IPS-15b (cell line): ENCODE measurements at regions not wholly inside any gene's neighbourhood (a gene's known extent, or its start where the extent isn't known, plus 50 kb on each side); places are given as distances from the start of the nearest gene placed in this dataset.

Experiments used
- H3K27me3 ChIP-seq: one replicate; pipeline ENCODE4 v1.6.1; 2013; ENCODE audit warnings: low read length; ENCODE audit not compliant: control insufficient read depth, insufficient read depth
- H3K36me3 ChIP-seq: one replicate; pipeline ENCODE4 v1.6.1; 2013; ENCODE audit warnings: low read length; ENCODE audit not compliant: control insufficient read depth, insufficient read depth
- H3K4me1 ChIP-seq: one replicate; pipeline ENCODE4 v1.6.1; 2013; ENCODE audit warnings: mild to moderate bottlenecking, low read length; ENCODE audit not compliant: control insufficient read depth, insufficient read depth
- H3K4me3 ChIP-seq: one replicate; pipeline ENCODE4 v1.5.1; 2013; ENCODE audit warnings: low read depth, low read length
- H3K9ac ChIP-seq: one replicate; pipeline ENCODE4 v1.6.1; 2013; ENCODE audit warnings: low read depth, mild to moderate bottlenecking, low read length
- H3K9me3 ChIP-seq: one replicate; pipeline ENCODE4 v1.6.1; 2013; ENCODE audit warnings: mild to moderate bottlenecking, low read length; ENCODE audit not compliant: control insufficient read depth, insufficient read depth

- no peaks in the 10 kb centered on the region for H3K27me3 ChIP-seq
Observed at GRCh38 chr4:1577822-1578217, 106.3 kb downstream of the FAM53A start.

DNA sequence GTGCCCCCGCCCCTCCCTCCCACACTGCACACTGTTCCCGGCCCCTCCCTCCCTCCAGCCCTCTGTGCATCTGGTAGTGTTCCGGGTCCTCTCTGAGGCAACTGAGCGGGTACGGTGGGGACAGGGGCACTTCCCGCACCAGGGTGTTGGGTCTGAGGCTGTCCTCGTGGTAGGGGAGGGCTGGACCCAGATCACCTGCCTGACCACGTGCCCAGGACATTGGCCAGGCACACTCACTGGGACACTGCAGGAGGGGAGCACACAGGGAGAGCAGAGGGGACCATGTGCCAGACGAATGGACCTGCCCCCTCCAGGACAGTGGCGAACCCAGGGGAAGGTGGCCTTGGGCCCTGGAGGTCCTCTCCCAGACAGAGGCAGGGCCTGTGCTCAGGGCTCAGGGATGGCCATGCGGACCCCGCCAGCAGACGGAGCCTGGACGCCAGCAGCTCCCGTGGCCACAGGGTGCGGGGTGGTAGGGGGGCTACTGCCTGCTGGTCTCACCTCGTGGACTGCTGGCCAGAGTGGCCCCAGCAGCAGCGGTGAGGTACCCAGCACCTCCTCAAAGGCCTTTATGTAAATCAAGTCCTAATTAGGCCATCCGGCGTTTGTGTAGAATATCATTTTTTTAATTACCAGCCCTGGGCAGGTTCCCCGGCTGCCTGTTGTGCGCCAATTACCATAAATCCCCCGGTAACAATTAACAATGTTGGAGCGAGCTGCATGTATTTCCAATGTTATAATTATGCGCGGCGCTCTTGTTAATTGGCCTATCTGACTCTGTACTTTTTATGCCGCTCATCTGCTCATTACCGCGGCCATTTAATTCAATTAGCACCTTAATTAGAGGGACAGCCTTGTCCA is 106.9 kb downstream of the FAM53A start:
- Histone ChIP-seq H3K27me3 (no peaks in the 10 kb centered on the region), H3K9ac (no peak overlapping the region), H3K4me1 (peaks cover 2% of the 10 kb centered on the region), H3K4me3 (no peak overlapping the region), H3K36me3 (no peaks in the 10 kb centered on the region), H3K9me3 (no peaks in the 10 kb centered on the region)

More at GRCh38 chr4:1577822-1578217, 106.3 kb downstream of the FAM53A start:
- no peak overlapping the region for H3K4me3 ChIP-seq
- no peaks in the 10 kb centered on the region for H3K9me3 ChIP-seq
- H3K9ac ChIP-seq = no peak overlapping the region
- no peaks in the 10 kb centered on the region for H3K36me3 ChIP-seq
- H3K4me1 ChIP-seq = peaks cover under 1% of the 10 kb centered on the region

DNA sequence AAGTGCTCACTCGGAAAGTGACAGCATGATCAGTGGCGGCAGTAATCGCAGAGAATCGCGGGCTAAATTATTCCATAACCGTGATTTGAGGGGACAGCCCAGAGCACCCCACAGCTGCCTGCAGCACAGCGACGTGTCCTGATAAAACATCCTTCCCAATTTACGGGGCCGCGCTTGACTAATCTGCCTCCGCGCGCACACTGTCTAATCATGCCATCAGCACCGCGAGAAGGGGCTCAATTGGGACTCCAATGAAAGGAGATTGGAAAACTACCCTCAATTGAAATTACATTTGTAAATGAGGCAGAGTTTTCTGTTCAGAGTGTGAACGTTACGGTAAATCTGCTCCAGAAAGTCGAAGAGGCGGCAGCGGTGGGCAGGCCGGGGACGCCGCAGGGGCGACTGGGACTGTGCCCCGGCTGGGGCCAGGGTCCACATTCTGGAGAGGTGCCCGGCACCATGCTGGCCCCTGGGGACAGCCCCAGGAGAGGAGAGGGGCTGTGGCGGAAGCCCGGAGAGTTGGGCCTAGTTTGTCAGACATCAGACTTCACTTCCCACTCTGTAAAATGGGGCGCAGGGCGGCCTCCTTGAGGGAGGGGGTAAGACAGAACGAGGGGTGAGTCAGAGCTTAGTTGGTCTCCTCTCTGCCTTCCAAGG is 107.7 kb downstream of the FAM53A start:
- peaks cover 6% of the 10 kb centered on the region for H3K4me1 ChIP-seq
- H3K9ac ChIP-seq = no peak overlapping the region
- H3K36me3 ChIP-seq = no peaks in the 10 kb centered on the region
- no peak overlapping the region for H3K4me3 ChIP-seq
- H3K9me3 ChIP-seq = no peaks in the 10 kb centered on the region
- no peaks in the 10 kb centered on the region for H3K27me3 ChIP-seq

GRCh38 chr4:1575418-1576303 is 108.5 kb downstream of the FAM53A start:
- Histone ChIP-seq H3K4me3 (no peak overlapping the region), H3K36me3 (no peaks in the 10 kb centered on the region), H3K9me3 (no peaks in the 10 kb centered on the region), H3K9ac (no peak overlapping the region), H3K27me3 (no peaks in the 10 kb centered on the region), H3K4me1 (peaks cover 6% of the 10 kb centered on the region)

DNA sequence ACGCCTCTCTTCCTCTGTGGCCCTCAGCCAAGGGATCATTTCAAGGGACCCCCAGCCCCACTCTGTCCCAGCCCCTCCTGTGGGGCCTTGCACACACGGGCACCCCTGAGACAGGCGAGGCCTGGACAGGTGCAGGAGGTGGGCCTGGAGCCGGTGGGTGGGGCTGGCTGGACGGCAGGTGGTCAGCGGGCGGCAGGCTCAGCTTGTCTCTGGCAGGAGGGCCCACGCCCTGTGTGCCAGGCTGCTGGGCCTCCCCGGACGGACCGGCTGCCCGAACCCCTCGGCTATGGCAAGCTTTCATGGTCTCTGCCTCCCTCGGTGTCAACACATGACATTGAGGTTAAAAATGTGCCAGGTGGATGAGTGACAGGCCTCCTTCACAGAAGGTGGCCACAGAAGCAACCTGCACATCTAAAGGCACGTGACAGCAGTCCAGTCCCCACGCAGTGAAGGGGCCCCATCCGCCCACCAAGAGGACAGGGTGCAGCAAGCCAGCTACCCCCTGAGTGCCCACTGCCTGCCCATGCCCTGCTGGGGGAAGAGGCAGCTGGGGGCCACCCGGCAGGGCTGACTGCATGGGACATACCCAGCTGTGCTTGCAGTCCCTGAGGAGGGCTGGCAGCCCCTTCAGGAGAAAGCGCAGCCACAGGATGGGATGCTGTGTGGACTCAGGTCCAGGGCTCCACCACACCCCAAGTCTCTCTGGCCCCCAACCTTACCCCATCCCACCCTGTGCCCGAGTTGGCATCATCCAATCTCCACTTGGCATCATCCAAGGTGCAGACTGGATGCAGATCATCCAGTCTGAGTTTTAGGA is 109.3 kb downstream of the FAM53A start:
- H3K9ac ChIP-seq = no peak overlapping the region

DNA sequence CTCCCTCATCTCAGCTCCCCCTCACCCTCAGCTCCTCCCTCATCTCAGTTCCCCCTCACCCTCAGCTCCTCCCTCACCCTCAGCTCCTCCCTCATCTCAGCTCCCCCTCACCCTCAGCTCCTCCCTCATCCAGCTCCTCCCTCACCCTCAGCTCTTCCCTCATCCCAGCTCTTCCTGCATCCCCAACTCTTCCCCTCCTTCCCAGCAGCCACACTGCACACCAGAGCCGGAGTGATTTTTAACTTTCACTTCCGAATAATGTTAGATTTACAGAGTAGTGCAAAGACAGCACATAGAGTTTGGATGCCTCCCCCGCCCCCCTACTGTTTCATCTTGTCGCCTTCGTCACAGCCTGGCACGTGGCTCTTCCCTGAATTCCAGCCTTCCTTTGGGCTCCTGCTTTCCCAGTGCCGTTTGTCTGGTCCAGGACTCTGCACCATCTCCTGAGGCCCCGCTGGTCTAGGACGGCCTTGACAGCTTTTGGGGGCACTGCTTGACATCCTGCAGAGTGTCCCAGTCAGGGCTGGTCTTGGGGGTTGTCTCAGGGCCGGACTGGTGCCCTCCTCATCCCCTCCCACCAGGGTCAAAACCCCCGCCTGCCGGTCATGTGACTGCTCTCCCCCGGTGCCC is 110.2 kb downstream of the FAM53A start:
- Histone ChIP-seq H3K36me3 (no peaks in the 10 kb centered on the region), H3K4me1 (peaks cover 6% of the 10 kb centered on the region), H3K4me3 (no peak overlapping the region), H3K9ac (no peak overlapping the region), H3K27me3 (no peaks in the 10 kb centered on the region), H3K9me3 (no peaks in the 10 kb centered on the region)

More for the DNA sequence above, 109.3 kb downstream of the FAM53A start:
- no peaks in the 10 kb centered on the region for H3K36me3 ChIP-seq
- H3K4me1 ChIP-seq = peaks cover 6% of the 10 kb centered on the region
- H3K27me3 ChIP-seq = no peaks in the 10 kb centered on the region
- no peaks in the 10 kb centered on the region for H3K9me3 ChIP-seq
- H3K4me3 ChIP-seq = no peak overlapping the region

DNA sequence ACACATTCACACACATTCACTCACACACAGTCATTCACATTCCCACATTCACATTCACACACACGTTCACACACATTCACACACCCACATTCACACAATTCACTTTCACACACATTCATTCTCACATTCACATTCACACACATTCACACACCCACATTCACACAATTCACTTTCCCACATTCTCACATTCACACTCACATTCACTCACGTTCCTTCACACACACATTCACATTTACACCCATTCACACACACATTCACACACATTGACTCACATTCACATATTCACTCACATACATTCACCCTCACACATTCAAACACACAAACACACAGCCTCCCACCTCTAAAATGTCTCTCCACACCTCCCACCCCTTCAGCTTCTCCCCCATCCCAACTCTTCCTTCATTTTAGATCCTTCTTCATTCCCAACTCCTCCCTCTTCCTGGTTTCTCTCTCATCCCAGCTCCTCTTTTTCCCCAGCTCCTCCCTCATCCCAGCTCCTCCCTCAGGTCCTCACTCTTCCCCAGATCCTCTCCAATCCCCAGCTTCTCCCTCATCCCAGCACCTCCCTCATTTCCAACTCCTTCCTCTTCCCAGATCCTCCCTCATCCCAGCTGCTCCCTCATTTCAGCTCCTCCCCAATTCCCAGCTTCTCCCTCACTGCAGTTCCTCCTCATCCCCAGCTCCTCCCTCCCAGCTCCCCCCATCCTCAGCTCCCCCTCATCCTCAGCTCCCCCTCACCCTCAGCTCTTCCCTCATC is 111.0 kb downstream of the FAM53A start:
- H3K27me3 ChIP-seq = no peaks in the 10 kb centered on the region
- no peaks in the 10 kb centered on the region for H3K36me3 ChIP-seq
- H3K9me3 ChIP-seq = no peaks in the 10 kb centered on the region
- H3K4me1 ChIP-seq = peaks cover 6% of the 10 kb centered on the region
- H3K4me3 ChIP-seq = no peak overlapping the region
- no peak overlapping the region for H3K9ac ChIP-seq

DNA sequence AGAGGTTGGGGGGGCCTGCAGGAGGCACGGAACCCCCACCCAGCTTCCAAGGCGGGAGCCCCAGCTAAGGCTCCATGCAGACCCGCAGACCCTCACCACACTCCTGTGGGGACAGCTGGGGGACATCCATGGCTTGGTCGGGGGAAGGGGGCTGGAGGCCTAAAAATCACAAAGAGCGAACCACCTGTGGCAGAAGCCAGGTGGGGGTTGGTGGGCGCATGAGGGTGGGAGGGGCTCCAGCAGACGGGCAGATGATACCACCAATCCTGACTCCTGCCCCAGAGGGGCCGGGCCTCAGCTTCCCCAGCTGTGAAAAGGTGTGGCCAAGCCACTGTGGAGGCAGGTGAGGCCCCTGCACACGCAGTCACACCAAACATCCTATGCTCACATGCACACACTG is 111.6 kb downstream of the FAM53A start:
- Histone ChIP-seq H3K9me3 (no peaks in the 10 kb centered on the region), H3K36me3 (no peaks in the 10 kb centered on the region), H3K4me1 (peaks cover 6% of the 10 kb centered on the region), H3K4me3 (peak overlapping the region; percentile 26), H3K9ac (no peak overlapping the region), H3K27me3 (no peaks in the 10 kb centered on the region)

GRCh38 chr4:1572010-1572385 is 112.1 kb downstream of the FAM53A start:
- peaks cover 7% of the 10 kb centered on the region for H3K4me1 ChIP-seq
- no peaks in the 10 kb centered on the region for H3K9me3 ChIP-seq
- no peaks in the 10 kb centered on the region for H3K27me3 ChIP-seq
- H3K36me3 ChIP-seq = no peaks in the 10 kb centered on the region
- H3K9ac ChIP-seq = no peak overlapping the region
- H3K4me3 ChIP-seq = peak overlapping the region; percentile 26

GRCh38 chr4:1571165-1572009 is 112.7 kb downstream of the FAM53A start:
- Histone ChIP-seq H3K9ac (no peak overlapping the region), H3K4me1 (peaks cover 9% of the 10 kb centered on the region), H3K27me3 (no peaks in the 10 kb centered on the region), H3K36me3 (no peaks in the 10 kb centered on the region), H3K4me3 (no peak overlapping the region), H3K9me3 (no peaks in the 10 kb centered on the region)
